Activated T-helper 1 cell treated with Interleukin-2 at 50 U/mL for 16 hours (primary cell): ENCODE measurements at regions not wholly inside any gene's neighbourhood (a gene's known extent, or its start where the extent isn't known, plus 50 kb on each side); places are given as distances from the start of the nearest gene placed in this dataset.

Experiments
- DNase-seq: peaks from one replicate; pipeline ENCODE4 v3.0.0-alpha.2; 2020; ENCODE audit warnings: low read depth

DNA sequence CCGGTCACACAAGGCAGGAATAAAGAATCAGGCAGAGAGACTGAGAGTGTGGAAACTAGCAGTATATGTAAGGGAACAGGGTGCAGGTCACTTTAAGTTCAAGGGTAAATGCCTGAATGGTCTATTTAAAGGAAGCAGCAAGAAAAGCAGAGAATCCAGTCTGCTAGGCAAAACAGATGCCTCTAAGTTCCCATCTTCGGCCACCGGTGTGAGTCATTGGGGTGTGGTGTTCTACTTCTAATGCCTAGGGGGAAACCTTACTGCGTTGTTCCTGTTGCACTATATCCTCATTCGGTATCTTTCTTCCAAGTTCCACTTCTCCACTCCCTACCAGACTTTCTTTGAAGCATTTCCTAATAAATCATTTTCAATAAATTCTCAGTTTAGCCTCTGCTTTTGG is 259.9 kb downstream of the HHIPL2 start:
- DNase-seq = no peak

DNA sequence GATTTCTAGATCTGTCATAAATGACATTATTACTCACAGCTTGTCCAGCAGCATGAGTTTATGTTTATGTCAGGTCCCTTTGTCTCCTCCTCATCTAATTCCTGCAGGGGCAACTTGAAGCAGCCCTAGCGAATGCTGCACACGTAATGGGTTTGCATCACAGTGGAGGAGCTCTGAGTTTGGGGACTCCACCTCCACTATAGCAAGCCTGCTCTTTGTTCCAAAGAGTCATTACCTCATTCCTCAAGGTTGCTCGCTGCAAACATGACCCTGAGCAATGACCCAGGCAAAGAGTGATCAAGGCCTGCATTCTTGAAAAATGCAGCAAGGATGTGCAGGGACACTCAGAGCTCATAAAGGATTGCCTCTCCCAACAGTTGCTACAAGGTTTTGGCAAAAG is 261.9 kb downstream of the HHIPL2 start:
- DNase-seq = no peak

DNA sequence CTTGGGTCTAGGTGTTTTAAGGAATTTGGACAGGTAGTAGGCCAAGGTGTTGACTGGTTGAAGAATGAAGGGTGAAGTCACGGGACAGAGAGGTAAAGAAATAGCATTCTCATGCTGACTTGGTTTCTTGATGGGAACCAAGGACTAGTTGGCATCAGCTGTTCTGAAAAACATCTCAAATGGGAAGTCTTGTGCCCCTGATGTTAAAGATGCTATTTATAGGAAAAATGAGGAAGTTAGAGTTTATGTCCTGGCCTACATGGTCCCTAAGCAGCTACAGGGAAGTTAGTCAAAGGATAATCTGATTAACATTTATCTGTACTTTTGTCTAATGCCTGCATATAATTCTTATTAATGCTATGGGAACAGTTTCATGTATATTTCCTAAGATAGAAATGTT is 262.4 kb downstream of the HHIPL2 start:
- no peak for DNase-seq

DNA sequence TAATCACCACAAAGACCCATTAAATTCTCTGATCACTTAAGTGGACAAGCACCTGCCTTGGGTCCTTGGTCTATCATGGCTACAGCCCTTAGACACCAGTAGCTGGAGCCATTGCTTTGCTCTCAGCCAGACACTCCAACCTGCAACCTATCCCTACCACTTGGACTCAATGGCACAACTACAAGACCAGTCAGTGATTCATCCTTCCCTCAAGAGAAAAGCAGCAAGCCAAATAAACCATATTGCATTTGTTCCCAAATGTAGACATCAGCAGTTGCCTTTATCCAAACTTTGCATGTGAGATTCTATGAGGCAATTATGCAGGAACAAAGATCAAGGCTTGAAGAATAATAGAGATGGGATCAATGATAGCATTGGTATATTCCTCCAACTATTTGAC is 263.4 kb downstream of the HHIPL2 start:
- DNase-seq = no peak

DNA sequence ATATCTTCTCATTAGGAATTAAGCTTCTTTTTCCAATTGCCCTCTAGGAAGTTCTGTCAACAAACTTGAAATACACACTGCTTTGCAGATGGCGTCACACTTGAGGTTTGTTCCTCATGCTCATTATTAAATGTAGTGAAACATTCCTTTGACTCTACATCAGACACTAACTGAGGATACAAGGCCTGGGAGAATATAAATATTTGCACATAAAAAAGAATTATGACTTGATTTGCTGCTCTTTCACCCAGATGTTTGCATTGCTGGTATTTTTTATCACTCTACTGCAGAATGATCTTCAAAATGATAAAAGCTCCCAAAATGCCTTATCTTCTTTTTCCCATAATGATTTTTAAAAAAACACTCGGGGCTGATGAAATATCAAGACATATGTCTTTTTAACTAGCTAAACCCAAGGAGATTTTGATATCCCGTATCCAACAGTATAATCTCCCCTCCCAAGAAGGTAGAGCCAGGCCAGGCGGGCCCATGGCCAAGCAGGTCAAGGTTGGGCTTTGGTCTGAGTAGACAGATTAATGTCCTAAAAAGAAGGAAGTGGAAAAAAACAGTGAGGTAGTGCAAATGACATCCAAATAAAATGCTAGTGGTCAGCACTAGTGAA is 264.6 kb downstream of the HHIPL2 start:
- no peak for DNase-seq

DNA sequence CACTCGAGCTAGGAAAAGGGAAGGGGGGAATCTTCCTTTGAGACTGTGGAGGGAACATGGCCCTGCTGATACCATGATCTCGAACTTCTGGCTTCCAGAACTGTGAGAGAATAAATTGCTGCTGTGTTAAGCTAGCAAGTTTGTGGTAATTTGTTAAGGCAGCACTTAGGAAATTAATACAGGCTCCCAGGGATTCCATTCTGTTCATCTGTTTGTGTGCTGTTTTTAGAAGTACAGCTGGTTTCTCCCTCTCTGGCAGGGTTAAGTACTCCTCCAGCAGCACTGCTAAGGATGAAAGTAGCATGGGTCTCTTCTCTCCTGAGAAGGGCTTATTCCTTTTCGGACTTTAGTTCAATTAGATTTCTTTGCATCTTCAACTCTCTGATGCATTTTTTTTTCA is 268.3 kb downstream of the HHIPL2 start:
- DNase-seq = no peak

DNA sequence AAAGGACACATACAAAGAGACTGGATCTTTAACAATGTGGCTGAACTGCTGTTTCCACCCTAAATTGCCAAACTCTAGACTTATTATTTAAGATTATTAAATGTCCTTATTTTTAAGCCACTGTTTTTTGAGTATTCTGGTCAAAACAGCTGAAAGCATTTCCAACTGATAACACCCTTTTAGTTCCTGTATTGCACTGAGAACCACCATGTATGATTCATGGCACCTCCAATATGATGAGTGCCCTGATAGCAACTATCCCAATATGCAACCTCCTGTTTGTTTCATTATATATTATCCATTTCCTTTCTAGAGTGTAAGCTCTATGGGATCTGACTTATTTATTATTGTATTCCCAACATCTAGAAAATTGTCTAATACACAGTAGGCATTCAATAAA is 269.4 kb downstream of the HHIPL2 start:
- no peak for DNase-seq

DNA sequence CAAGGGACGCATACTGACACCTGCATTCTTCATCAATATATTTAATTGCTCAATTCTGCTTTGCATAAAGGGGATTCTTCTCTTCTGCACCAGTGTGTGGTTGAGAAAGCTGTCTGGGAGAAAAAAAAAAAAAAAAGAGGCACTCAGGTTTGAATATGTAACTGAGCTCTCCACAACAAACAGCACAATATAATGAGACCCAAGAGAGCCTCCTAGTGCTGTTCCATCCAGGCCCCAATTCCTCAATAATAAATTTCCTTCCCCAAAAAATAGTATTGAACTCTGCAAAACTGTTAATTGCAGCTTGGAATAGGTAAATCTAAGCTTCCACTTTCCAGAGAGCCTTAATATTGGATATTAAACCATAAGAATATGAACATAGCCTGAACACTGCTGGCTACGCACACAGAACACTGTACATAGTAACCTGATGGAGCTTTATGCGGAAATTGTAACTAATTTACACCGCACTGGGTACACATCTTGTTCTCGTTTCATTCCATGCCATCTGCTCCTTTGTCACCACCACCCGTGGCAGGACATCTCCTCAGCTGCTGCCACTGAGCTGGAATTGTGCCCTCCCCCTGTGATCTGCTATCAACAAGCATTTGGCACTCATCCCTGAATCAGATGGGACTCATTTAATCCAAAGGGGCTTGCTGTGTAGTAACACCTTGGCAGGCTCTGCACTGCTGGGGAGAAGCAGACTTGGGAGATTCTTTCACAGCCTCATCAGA is 272.0 kb downstream of the HHIPL2 start:
- DNase-seq = no peak

DNA sequence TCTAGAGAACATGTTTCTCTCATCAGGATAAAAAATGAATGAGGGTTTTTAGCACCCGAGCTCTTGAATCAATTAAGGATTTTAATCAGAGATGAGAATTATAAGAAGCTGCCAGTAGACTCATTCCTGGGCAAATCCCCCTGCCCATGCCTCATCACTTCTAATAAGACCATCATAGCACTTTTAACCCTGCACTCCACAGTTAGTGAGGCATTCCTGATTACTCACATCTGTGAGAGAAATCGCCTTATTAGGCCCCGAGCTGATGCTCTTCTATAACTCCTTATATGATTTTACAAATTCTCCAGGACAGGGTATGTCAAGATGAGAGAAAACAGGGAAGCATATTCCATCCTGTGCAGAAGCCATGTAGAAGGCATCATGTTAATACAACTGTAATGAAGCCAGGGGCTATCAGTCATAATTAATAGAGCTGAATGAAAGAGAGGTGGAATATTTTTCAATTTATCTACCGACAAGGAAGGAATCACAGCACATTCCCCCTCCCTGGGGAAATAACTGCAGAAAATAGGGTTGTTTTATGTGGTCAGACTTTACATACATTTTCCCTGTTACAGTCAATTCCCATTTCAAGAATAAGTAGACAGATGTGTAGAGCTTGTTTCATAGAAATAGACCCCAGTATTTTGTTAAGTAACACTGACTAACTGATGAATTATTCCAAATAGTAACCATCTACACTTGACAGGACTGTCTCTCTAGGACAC is 272.7 kb downstream of the HHIPL2 start:
- DNase-seq = no peak

DNA sequence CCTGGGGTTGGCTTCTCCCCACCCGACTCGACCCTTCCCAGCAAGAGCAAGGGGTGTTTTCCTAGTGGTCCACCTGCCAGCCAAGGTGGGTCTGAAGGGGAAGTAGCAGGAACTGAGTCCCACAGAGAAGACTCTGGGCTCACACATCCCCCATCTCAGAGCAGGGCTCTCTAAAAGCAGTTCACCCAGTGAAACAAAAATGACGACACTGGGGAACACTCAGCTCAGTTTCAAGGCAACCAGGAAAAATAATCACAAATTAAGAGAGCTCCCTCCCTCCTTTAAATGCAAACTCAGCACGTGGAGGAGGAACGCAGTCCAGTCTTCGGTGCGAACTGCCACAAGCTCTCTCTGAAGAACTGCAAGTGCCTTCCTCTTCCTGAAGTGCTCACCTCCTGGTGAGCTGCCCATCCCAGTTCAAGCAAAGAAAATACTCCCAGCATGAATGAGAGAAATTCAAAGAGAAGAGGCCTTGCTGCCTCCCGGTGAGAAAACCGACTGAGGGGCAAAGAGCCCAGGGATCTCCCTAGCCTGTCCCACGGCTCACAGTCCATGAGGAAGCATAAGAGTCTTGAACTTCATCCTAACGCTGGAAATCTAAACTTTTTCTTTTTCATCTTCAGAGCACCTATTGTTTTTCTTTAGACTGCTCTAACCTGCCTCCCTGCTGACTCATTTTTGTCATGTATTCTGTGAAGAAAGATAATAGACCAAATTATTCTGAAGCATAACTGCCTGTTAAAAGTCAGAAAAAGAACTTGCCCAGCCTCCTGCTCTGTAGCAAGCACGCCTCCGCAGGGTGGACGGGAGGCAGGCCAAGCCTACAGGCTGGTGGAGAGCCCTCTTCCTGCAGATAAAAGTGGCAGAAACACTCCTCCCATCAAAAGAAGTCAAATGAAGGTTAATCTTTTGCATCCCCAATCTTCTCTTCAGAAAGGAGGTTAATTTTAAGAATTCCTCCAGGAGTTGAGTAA is 281.4 kb downstream of the HHIPL2 start:
- no peak for DNase-seq

DNA sequence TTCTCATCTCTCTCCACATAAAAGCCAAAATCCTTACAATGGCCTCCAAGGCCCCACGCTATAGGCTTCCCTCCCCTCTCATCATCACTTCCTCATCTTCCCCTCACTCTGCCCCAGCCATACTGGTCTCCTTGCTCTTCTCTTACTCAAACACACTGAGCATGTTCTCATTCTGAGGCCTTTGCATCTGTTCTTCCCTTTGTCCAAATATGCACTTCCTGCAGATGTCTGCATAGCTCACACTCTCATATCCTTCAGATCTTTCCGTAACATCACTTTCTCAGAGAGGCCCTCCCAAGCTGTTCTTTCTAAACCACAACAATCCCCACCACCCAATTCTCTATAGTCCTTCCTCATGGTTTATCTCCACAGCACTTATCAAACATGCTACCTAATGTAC is 284.1 kb downstream of the HHIPL2 start:
- no peak for DNase-seq

DNA sequence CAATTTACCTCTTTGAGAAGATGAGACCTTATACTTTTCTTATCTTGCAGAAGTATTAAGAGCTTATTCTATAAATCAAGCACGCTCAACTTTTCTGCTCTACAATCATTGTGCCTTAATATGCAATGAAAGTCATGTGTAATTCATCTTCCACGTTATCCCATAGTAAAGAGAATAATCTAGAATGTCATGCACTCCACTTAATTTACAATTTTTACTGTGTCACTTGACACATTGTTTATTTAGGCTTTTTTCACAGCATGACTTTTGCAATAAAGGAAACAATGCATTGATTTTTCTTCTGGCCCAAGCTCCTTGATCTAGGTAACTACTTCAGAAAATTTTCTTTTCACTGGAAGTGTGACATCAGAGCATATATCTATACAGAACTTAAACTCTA is 290.9 kb downstream of the HHIPL2 start:
- no peak for DNase-seq

DNA sequence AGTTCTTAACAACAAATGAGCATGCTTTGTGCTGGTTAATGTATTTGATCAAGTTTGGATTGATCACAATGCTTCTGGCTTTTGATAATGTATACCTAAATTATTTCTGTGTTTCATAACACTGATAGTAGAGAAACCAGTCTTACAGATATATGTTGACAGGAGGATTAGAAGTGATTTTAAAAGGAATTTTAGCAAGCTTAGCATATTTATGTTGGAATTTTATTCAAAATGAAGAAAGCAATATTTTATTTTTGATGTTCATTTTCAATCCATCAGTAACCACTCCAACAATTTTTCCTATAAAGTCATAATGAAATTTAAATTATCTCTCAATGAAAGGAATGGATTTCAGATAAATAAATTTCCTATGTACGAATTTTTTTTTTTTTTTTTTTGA is 291.8 kb downstream of the HHIPL2 start:
- no peak for DNase-seq

DNA sequence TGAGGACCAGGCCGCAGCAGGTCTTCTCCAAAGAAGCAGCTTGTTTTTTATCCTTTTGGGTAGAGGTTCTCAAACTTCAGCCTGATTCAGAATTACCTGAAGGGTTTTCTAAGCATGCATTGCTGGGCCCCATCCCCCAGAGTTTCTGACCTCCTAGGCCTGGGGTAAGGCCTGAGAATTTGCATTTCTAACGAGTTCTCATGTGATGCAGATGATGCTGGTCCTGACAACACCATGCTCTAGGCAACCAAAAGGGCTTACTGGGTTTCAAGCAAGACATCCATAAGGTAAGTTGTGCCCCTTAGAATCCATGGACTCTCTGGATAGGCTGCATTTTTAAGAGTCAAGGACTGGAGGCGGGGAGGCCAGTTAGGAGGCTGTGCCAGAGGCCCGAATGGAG is 295.1 kb downstream of the HHIPL2 start:
- DNase-seq = no peak

DNA sequence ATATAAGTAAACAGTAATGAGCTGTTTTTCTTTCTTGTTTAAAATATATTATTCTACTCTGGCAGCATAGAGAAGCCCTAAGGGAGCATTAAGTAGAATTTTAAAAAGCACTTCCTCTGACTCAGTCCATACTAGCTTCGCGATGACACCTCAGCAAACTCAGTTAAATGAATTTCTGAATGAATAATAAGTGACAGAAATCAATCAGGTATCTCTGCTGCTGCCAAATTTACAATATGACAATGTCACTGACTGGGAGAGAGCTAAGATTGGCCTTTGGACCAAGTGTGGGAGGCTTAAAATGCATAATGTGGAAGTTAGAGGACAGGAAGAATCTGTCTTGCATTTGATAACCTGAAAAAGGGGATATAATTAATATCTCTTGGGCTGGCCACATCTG is 296.1 kb downstream of the HHIPL2 start:
- no peak for DNase-seq

DNA sequence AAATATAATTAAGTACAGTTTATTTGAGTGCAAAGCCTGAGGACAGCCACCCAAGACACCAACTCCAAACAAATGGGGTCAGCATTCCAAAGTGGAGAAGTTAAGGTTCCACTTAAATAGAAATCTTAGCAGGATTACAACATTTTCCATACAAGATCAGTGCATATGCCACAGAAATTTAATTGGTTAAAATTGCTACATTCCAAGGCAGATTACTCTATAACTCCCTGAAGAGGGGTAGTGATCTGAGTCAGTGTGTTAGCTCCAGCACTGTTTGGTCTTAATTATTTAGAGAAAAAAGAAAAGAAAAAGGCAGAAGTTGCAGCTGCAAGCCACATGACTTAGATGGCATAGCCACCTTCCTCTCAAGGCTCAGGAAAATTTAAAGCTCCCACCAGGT is 297.5 kb downstream of the HHIPL2 start:
- no peak for DNase-seq

DNA sequence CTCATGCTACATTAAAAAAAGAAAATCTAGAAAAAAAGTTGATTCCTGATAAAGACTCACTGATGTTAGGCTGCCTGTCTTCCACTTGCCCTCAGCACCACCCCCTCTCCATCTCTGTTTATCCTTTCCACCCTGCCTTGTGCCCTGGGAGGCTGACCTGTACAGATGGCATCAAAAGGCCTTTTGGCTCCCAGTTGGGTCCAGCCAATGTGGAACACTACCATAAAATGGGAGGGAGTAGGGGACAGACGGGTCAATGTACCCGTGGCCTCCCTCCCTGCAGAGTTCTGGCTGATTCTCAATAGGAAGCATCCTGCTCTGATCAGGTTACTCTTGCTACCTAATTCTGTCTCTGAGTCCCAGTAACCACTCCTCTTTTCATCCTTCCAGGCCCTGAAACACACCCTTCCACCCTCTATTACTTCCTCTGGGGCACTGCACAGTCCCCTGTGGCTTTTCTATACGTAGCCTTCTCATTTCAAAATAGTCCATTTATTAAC is 300.0 kb downstream of the HHIPL2 start:
- no peak for DNase-seq

DNA sequence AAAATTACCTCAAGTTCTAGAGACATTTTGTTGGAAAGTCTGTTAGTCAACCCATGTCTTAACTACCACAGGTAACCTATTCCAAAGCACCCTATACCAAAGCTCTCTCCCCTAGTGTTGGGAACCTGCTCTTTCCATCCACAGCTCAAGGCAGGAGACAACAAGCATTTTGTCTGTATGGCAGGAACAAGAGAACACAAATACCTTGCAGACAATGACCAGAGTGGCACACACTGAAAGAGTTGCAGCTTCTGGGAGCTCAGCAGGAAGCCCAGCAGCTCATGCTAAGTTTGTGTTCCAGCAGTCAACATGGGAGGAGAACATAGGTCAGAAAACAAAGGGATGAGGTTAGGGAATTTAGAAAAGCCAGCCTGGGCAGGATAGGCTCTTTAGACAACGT is 300.8 kb downstream of the HHIPL2 start:
- DNase-seq = no peak

DNA sequence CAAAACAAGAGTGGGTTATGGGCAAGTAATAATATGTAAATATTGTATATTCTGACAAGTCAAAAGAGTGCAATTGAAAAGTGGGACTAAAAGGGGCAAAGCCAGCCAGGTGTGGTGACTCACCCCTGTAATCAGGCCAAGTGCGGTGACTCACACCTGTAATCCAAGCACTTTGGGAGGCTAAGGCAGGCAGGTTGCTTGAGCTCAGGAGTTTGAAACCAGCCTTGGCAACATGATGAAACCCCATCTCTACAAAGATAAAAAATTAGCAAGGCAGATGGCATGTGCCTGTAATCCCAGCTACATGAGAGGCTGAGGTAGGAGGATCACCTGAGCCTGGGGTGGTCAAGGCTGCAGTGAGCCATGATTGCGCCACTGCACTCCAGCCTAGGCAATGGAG is 304.0 kb downstream of the HHIPL2 start:
- DNase-seq = no peak

DNA sequence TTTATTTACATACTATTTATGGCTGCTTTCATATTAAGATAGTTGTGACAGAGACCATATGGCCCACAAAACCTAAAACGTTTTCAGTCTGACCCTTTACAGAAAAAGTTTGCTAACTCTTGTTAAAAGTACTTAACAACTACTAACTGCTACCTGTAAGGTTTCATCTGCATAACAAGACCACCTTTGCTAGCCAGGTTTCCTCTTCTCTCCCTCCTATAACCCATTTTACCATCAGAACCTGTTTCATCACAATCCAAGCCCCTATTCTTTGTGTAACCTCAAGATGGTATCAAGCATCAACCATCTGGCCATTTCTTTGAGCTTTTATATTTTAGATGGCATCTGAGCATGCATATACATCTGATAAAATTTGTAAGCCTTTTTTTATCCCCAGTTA is 305.4 kb downstream of the HHIPL2 start:
- no peak for DNase-seq

DNA sequence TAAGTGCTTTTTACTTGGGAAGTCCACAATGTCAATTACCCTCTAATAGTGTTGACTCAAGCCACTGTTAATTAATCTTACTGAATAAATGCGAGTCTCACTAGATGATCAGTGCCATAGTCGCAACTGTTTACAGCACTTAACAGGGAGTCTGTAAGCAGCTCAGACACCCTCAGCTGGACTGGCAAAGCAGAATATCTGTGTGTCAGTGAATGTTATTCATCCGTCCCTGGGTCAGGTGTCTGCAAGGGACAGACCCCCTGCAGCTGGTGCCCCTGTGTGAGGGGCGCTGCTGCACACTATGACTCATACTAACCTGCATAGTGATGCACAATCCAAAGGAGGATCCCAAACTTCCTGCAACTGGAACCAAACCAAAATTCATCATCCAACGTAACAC is 306.5 kb downstream of the HHIPL2 start:
- no peak for DNase-seq

DNA sequence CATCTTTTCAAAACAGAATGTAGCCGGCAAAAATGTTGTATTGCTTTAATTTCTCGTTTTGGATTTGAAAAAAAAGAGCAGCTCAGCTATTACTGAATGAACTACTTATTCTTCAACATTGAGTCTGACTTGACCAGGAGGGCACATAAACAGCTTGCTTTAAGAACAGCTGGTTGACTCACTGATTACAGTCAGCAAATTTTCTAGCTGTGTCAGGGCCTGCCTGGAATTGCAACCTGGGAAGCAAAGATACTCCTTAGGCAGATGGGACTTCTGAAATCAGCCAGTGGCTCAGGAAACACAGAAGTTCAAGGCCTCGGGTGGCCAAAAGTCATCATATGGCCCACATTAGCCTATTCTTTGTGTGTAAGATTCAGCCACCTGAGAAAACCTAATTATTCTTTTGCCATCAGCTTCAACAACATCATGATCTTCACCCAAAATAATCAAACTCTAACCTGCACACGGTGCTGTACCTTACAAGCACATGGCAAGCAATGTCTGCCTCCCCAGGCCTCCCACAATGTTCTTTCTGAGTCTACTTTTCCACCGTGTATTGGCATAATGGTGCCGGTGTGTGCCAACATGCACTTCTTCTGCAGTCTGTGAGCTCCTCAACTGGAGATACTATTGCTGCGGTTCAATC is 307.2 kb downstream of the HHIPL2 start:
- no peak for DNase-seq
